Thymus (tissue), 11 donors: ENCODE measurements at regions not wholly inside any gene's neighbourhood (a gene's known extent, or its start where the extent isn't known, plus 50 kb on each side); places are given as distances from the start of the nearest gene placed in this dataset.

ENCODE experiments used
- DNase-seq, 9 donors: peaks; one replicate each; pipeline ENCODE4 v3.0.0-alpha.2; 2013; ENCODE audit warnings: low spot score in 9 of 9, low read depth in 6 of 9, missing footprints in 1 of 9
- H3K27ac ChIP-seq, 2 donors: one replicate each; pipeline ENCODE4 v1.5.1; 2013; ENCODE audit warnings: control low read depth in 1 of 2, low read depth in 1 of 2, low read length in 1 of 2, mild to moderate bottlenecking in 1 of 2, moderate library complexity in 1 of 2
- H3K27me3 ChIP-seq, 2 donors: one replicate each; pipeline ENCODE4 v1.5.1; 2013; ENCODE audit warnings: low read length in 1 of 2; ENCODE audit not compliant: control insufficient read depth in 2 of 2, insufficient read depth in 1 of 2
- H3K36me3 ChIP-seq, 2 donors: one replicate each; pipeline ENCODE4 v1.5.1; 2013; ENCODE audit warnings: low read length in 1 of 2, mild to moderate bottlenecking in 1 of 2, moderate library complexity in 1 of 2; ENCODE audit not compliant: control insufficient read depth in 2 of 2, insufficient read depth in 2 of 2
- H3K4me1 ChIP-seq, 2 donors: one replicate each; pipeline ENCODE4 v1.5.1; 2013; ENCODE audit warnings: low read length in 2 of 2; ENCODE audit not compliant: control insufficient read depth in 2 of 2, insufficient read depth in 2 of 2
- H3K4me3 ChIP-seq, 2 donors: one replicate each; pipeline ENCODE4 v1.5.1; 2013; ENCODE audit warnings: low read length in 2 of 2, control low read depth in 1 of 2, mild to moderate bottlenecking in 1 of 2
- H3K9me3 ChIP-seq, 2 donors: one replicate each; pipeline ENCODE4 v1.5.1; 2013; ENCODE audit warnings: low read length in 1 of 2, mild to moderate bottlenecking in 1 of 2; ENCODE audit not compliant: control insufficient read depth in 2 of 2, insufficient read depth in 1 of 2
- WGBS: extraction: QIAGEN DNeasy Blood & Tissue Kit; methylation state at CpG from one replicate; pipeline ENCODE4 v1.1.7; 2013; 5-methylcytosine and 5-hydroxymethylcytosine counted together
- donor health status: healthy.

- no peaks in the 10 kb centered on the region for H3K36me3 ChIP-seq
- H3K4me3 ChIP-seq: no peak overlapping the region
- WGBS: 68% methylated on average over 4 of the region's 4 CpGs
These were observed 176.0 kb downstream of the ESRRB start for GRCh38 chr14:76551906-76552305.

GRCh38 chr14:76564471-76565422 is 188.8 kb downstream of the ESRRB start:
- Histone ChIP-seq H3K4me1 (no peaks in the 10 kb centered on the region), H3K36me3 (no peaks in the 10 kb centered on the region), H3K4me3 (no peak overlapping the region), H3K9me3 (no peaks in the 10 kb centered on the region), H3K27ac (no peak overlapping the region), H3K27me3 (no peaks in the 10 kb centered on the region)
- DNase-seq: no peak
- 92% methylated on average over 18 of the region's 18 CpGs for WGBS

More at GRCh38 chr14:76551906-76552305, 176.0 kb downstream of the ESRRB start:
- DNase-seq: no peak
- Histone ChIP-seq H3K9me3 (no peaks in the 10 kb centered on the region), H3K4me1 (peaks cover 0 to 3% of the 10 kb centered on the region in 2 donors), H3K27me3 (no peaks in the 10 kb centered on the region), H3K27ac (no peak overlapping the region)

DNA sequence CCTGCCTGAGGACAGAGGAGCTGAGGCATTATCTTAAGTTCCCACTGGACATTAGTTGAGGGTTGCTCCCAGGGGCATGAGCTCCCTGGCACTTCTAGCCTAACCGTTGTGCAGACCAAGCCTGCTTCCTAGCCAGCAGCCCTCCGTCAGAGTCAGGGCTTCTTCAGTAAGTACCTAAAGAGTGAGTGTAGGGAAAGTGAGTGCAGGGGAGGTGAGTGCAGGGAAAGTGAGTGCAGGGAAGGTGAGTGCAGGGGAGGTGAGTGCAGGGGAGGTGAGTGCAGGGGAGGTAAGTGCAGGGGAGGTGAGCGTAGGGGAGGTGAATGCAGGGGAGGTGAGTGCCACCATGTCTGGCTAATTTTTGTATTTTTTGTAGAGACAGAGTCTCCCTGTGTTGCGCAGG is 190.5 kb downstream of the ESRRB start:
- Histone ChIP-seq H3K27me3 (no peaks in the 10 kb centered on the region), H3K4me1 (no peaks in the 10 kb centered on the region), H3K27ac (no peak overlapping the region), H3K9me3 (no peaks in the 10 kb centered on the region), H3K36me3 (no peaks in the 10 kb centered on the region), H3K4me3 (no peak overlapping the region)
- DNase-seq: no peak
- WGBS: 91% methylated on average over 4 of the region's 4 CpGs

- DNase-seq: no peak
- H3K9me3 ChIP-seq: no peaks in the 10 kb centered on the region
- 77% methylated on average over 22 of the region's 22 CpGs for WGBS
These were observed 186.7 kb upstream of the VASH1 start for GRCh38 chr14:76574416-76575095.

GRCh38 chr14:76575108-76575507 is 186.2 kb upstream of the VASH1 start:
- Histone ChIP-seq H3K36me3 (no peaks in the 10 kb centered on the region), H3K4me3 (no peak overlapping the region), H3K9me3 (no peaks in the 10 kb centered on the region), H3K27ac (no peak overlapping the region), H3K4me1 (no peaks in the 10 kb centered on the region), H3K27me3 (no peaks in the 10 kb centered on the region)
- DNase-seq: no peak
- 85% methylated on average over 9 of the region's 9 CpGs for WGBS

More at GRCh38 chr14:76574416-76575095, 186.7 kb upstream of the VASH1 start:
- H3K27ac ChIP-seq: no peak overlapping the region
- no peaks in the 10 kb centered on the region for H3K27me3 ChIP-seq
- H3K4me3 ChIP-seq: no peak overlapping the region
- no peaks in the 10 kb centered on the region for H3K4me1 ChIP-seq
- H3K36me3 ChIP-seq: no peaks in the 10 kb centered on the region

DNA sequence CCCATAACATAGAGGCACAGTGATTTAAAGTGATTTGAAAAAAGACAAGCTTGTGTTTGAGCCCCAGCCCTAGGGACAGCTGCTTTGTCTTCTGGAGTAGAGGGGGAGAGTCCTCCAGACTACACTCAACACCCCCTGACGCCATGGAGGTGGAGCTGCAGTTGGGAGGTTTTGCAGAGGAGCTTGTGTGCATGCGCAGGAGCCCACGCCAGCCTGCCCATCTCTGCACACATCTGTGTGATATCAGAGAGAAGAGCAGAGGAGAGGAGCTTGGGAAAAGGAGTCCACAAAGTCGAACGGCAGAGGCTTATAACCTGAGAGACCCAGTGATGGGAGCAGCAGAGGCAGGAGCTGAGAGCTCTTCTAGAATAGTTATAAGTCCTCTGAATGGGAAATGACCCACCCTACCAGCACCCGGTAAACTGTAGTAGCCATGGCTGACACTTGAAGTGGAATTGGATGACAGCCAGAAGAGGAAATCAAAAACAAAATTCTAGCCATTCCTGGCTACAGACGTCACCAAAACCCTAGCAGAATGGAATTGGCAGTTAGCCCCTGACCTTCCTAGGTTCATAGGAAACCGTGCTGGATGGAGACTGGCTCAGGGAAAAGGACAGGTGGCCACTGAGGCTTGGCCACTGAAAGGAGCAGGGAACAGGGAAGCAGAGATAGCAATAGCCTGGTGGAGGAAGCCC is 185.1 kb upstream of the VASH1 start:
- no peaks in the 10 kb centered on the region for H3K4me1 ChIP-seq
- DNase-seq: no peak
- H3K27ac ChIP-seq: no peak overlapping the region
- no peaks in the 10 kb centered on the region for H3K27me3 ChIP-seq
- no peaks in the 10 kb centered on the region for H3K9me3 ChIP-seq
- 77% methylated on average over 8 of the region's 8 CpGs for WGBS
- no peaks in the 10 kb centered on the region for H3K36me3 ChIP-seq
- H3K4me3 ChIP-seq: no peak overlapping the region

DNA sequence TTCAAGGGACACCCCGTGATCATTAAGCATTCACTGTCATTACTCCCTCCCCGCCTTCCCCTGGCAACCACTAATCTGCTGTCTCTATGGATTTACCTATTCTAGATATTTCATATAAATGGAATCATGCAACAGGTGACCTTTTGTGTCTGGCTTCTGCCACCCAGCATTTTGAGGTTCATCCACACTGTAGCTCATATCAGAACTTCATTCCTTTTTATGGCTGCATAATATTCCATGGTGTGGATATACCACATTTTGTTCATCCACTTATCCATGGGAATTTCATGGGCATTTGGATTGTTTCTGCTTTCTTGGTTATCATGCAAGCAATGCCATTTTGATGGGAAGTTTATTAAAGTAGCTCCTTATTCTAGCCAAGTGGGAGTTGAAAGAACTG is 184.2 kb upstream of the VASH1 start:
- DNase-seq: no peak
- WGBS: 95% methylated on average over 2 of the region's 2 CpGs
- Histone ChIP-seq H3K4me3 (no peak overlapping the region), H3K4me1 (no peaks in the 10 kb centered on the region), H3K27ac (no peak overlapping the region), H3K27me3 (no peaks in the 10 kb centered on the region), H3K9me3 (no peaks in the 10 kb centered on the region), H3K36me3 (no peaks in the 10 kb centered on the region)

DNA sequence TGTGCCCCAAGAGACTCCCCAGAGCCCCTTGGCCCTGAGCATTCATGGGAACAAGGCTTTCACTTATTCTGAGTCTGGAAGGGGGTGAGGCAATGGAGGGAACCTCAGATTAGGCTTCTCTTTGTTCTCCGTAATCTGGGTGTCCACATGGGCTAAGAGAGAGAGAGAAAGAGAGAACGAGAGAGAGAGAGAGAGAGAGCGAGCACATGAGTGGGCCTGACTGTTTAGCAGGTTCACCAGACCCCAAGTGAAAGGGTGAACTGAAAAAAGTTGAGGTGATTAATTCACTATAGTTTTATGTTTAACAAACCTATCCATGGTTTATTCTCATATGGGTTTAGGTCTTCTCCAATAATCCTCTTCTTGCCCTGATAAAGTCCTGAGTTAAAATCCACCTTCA is 183.4 kb upstream of the VASH1 start:
- no peak overlapping the region for H3K4me3 ChIP-seq
- H3K27me3 ChIP-seq: no peaks in the 10 kb centered on the region
- H3K4me1 ChIP-seq: no peaks in the 10 kb centered on the region
- DNase-seq: no peak
- H3K27ac ChIP-seq: no peak overlapping the region
- WGBS: 95% methylated on average over 3 of the region's 3 CpGs
- no peaks in the 10 kb centered on the region for H3K36me3 ChIP-seq
- H3K9me3 ChIP-seq: no peaks in the 10 kb centered on the region

- H3K4me1 ChIP-seq: no peaks in the 10 kb centered on the region
- H3K36me3 ChIP-seq: no peaks in the 10 kb centered on the region
- H3K9me3 ChIP-seq: no peaks in the 10 kb centered on the region
- 83% methylated on average over 2 of the region's 2 CpGs for WGBS
- H3K27me3 ChIP-seq: no peaks in the 10 kb centered on the region
- no peak overlapping the region for H3K27ac ChIP-seq
- no peak overlapping the region for H3K4me3 ChIP-seq
- DNase-seq: no peak
These were observed 180.9 kb upstream of the VASH1 start for GRCh38 chr14:76580399-76580798.
